Smooth muscle cell (in vitro differentiated cells): ENCODE measurements at regions not wholly inside any gene's neighbourhood (a gene's known extent, or its start where the extent isn't known, plus 50 kb on each side); places are given as distances from the start of the nearest gene placed in this dataset.

Experiments
- DNase-seq: peaks from one replicate; lab custom pipeline; 2025; ENCODE audit not compliant: unreplicated experiment; lab: John Stamatoyannopoulos, UW
- H2AFZ ChIP-seq: fragments of 200-600 bp; sonication (generic); 2 replicates; pipeline ENCODE4 v1.6.0; 2016; ENCODE audit warnings: antibody characterized with exemption, low read depth, mild to moderate bottlenecking
- H3F3A ChIP-seq: fragments of 200-600 bp; sonication (generic); 2 replicates; pipeline ENCODE4 v1.6.0; 2017; ENCODE audit warnings: antibody characterized with exemption, low read depth
- H3K27ac ChIP-seq: fragments of 200-600 bp; sonication (generic); 2 replicates; pipeline ENCODE4 v1.5.1; 2016; ENCODE audit warnings: low read depth, mild to moderate bottlenecking
- H3K27me3 ChIP-seq: fragments of 200-600 bp; sonication (generic); 2 replicates; pipeline ENCODE4 v1.6.1; 2016; ENCODE audit warnings: low read depth, mild to moderate bottlenecking
- H3K36me3 ChIP-seq: fragments of 200-600 bp; sonication (generic); 2 replicates; pipeline ENCODE4 v1.5.1; 2016; ENCODE audit warnings: low read depth
- H3K4me1 ChIP-seq: fragments of 200-600 bp; sonication (generic); 2 replicates; pipeline ENCODE4 v1.5.1; 2016; ENCODE audit warnings: low read depth
- H3K4me2 ChIP-seq: fragments of 200-600 bp; sonication (generic); 2 replicates; pipeline ENCODE4 v1.6.0; 2016; ENCODE audit warnings: mild to moderate bottlenecking
- H3K4me3 ChIP-seq: fragments of 200-600 bp; sonication (generic); 2 replicates; pipeline ENCODE4 v1.5.1; 2016; ENCODE audit warnings: mild to moderate bottlenecking
- H3K79me2 ChIP-seq: fragments of 200-600 bp; sonication (generic); 2 replicates; pipeline ENCODE4 v1.6.0; 2016; ENCODE audit warnings: low read depth, mild to moderate bottlenecking
- H3K9ac ChIP-seq: fragments of 200-600 bp; sonication (generic); 2 replicates; pipeline ENCODE4 v1.6.0; 2016; ENCODE audit warnings: low read depth
- H3K9me3 ChIP-seq: fragments of 200-600 bp; sonication (generic); replicated peaks from 2 replicates; pipeline ENCODE4 v1.5.1; 2016; ENCODE audit warnings: low read depth
- H4K20me1 ChIP-seq: fragments of 200-600 bp; sonication (generic); 2 replicates; pipeline ENCODE4 v1.6.0; 2016; ENCODE audit warnings: low read depth
- CTCF ChIP-seq: fragments of 200-600 bp; sonication (generic); IDR thresholded peaks from 2 replicates; pipeline ENCODE4 v1.5.1; 2017; ENCODE audit warnings: borderline replicate concordance, mild to moderate bottlenecking, antibody characterized with exemption; ENCODE audit not compliant: insufficient read depth, poor library complexity, severe bottlenecking
- WGBS: methylation state at CpG from one replicate; pipeline ENCODE4 v1.1.7; 2016; ENCODE audit warnings: low lambda C conversion rate; 5-methylcytosine and 5-hydroxymethylcytosine counted together

GRCh38 chr10:125370578-125370977 lies 210.2 kb upstream of the CTBP2 start:
- Histone ChIP-seq H3K27me3 (no peaks in the 10 kb centered on the region), H3K79me2 (no peaks in the 10 kb centered on the region), H2AFZ (peak overlapping the region; percentile 39), H3K9me3 (no peaks in the 10 kb centered on the region), H3K4me2 (peak overlapping the region; percentile 44), H3F3A (no peaks in the 10 kb centered on the region), H3K27ac (no peak overlapping the region), H3K36me3 (no peaks in the 10 kb centered on the region), H4K20me1 (no peaks in the 10 kb centered on the region), H3K4me3 (no peak overlapping the region), H3K9ac (no peak overlapping the region), H3K4me1 (no peaks in the 10 kb centered on the region)
- peak; percentile 26 for TF ChIP-seq CTCF
- no peak for DNase-seq
- WGBS: 12% methylated on average over 17 of the region's 17 CpGs

GRCh38 chr10:125369382-125370326 lies 209.3 kb upstream of the CTBP2 start:
- H3K27me3 ChIP-seq: no peaks in the 10 kb centered on the region
- H3K4me2 ChIP-seq: no peak overlapping the region
- no peak overlapping the region for H3K9ac ChIP-seq
- no peaks in the 10 kb centered on the region for H3K79me2 ChIP-seq
- no peak overlapping the region for H3K4me3 ChIP-seq
- H3K9me3 ChIP-seq: no peaks in the 10 kb centered on the region
- H3F3A ChIP-seq: no peaks in the 10 kb centered on the region
- no peaks in the 10 kb centered on the region for H3K4me1 ChIP-seq
- H4K20me1 ChIP-seq: no peaks in the 10 kb centered on the region
- no peak for TF ChIP-seq CTCF
- H3K27ac ChIP-seq: no peak overlapping the region
- H2AFZ ChIP-seq: no peak overlapping the region
- H3K36me3 ChIP-seq: no peaks in the 10 kb centered on the region
- WGBS: 95% methylated on average over 12 of the region's 12 CpGs
- DNase-seq: no peak

GRCh38 chr10:125368146-125368545 lies 207.8 kb upstream of the CTBP2 start:
- TF ChIP-seq CTCF: no peak
- H3K4me1 ChIP-seq: no peaks in the 10 kb centered on the region
- 86% methylated on average over 1 of the region's 1 CpG for WGBS
- H4K20me1 ChIP-seq: no peaks in the 10 kb centered on the region
- no peaks in the 10 kb centered on the region for H3F3A ChIP-seq
- H3K4me2 ChIP-seq: no peak overlapping the region
- no peak overlapping the region for H3K9ac ChIP-seq
- no peaks in the 10 kb centered on the region for H3K27me3 ChIP-seq
- H3K36me3 ChIP-seq: no peaks in the 10 kb centered on the region
- H3K27ac ChIP-seq: no peak overlapping the region
- H3K79me2 ChIP-seq: no peaks in the 10 kb centered on the region
- H2AFZ ChIP-seq: no peak overlapping the region
- no peaks in the 10 kb centered on the region for H3K9me3 ChIP-seq
- no peak for DNase-seq
- no peak overlapping the region for H3K4me3 ChIP-seq

DNA sequence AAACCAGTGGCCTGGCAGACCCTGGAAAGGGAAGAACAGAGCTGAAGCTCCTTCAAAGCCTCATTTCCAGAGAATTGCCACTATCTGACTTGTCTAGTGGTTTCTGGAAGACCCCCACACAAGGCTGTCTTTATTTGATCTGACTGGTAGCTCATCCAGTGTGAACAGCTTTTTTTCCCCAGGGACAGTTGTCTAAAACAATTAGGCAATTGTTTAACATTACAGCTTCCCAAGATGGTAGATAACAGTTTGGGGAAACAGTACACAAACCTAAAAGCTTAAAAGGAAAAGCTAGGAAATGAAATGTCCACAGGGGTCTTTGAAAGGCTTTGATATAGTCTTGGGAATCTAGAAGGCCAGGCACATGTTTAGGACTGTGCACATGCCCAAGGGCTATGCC lies 203.4 kb upstream of the CTBP2 start:
- H3F3A ChIP-seq: no peaks in the 10 kb centered on the region
- no peaks in the 10 kb centered on the region for H4K20me1 ChIP-seq
- no peak for TF ChIP-seq CTCF
- H3K79me2 ChIP-seq: no peaks in the 10 kb centered on the region
- no peaks in the 10 kb centered on the region for H3K27me3 ChIP-seq
- no peak for DNase-seq
- H3K4me3 ChIP-seq: no peak overlapping the region
- no peak overlapping the region for H3K27ac ChIP-seq
- H3K36me3 ChIP-seq: no peaks in the 10 kb centered on the region
- no peak overlapping the region for H3K4me2 ChIP-seq
- no peak overlapping the region for H2AFZ ChIP-seq
- H3K9me3 ChIP-seq: no peaks in the 10 kb centered on the region
- no peak overlapping the region for H3K9ac ChIP-seq
- no peaks in the 10 kb centered on the region for H3K4me1 ChIP-seq
